ENCODE measurements at regions not wholly inside any gene's neighbourhood (a gene's known extent, or its start where the extent isn't known, plus 50 kb on each side); places are given as distances from the start of the nearest gene placed in this dataset.

- Histone ChIP-seq H3F3A (ENCODE audit: insufficient read depth) (no peaks in the 10 kb centered on the region), H4K20me1 (ENCODE audit: low read depth, low read length) (no peaks in the 10 kb centered on the region), H3K4me2 (ENCODE audit: low read depth, low read length, poor library complexity, severe bottlenecking) (no peak overlapping the region), H3K79me2 (ENCODE audit: insufficient read depth, low read length) (no peaks in the 10 kb centered on the region), H3K9ac (ENCODE audit: low read length) (no peak overlapping the region), H3K36me3 (ENCODE audit: low read length) (no peaks in the 10 kb centered on the region), H3K4me3 (ENCODE audit: insufficient read depth, low read length, poor library complexity, severe bottlenecking) (no peak overlapping the region), H3K9me3 (ENCODE audit: insufficient read depth, low read length) (no peaks in the 10 kb centered on the region), H3K9me2 (replicated peaks; ENCODE audit: insufficient read depth, low read length) (no peaks in the 10 kb centered on the region), H2AFZ (ENCODE audit: low read depth, low read length, severe bottlenecking) (no peak overlapping the region), H3K27me3 (ENCODE audit: low read length) (no peaks in the 10 kb centered on the region), H3K27ac (ENCODE audit: low read depth, low read length) (no peak overlapping the region)
- TF ChIP-seq, protein P1, sequence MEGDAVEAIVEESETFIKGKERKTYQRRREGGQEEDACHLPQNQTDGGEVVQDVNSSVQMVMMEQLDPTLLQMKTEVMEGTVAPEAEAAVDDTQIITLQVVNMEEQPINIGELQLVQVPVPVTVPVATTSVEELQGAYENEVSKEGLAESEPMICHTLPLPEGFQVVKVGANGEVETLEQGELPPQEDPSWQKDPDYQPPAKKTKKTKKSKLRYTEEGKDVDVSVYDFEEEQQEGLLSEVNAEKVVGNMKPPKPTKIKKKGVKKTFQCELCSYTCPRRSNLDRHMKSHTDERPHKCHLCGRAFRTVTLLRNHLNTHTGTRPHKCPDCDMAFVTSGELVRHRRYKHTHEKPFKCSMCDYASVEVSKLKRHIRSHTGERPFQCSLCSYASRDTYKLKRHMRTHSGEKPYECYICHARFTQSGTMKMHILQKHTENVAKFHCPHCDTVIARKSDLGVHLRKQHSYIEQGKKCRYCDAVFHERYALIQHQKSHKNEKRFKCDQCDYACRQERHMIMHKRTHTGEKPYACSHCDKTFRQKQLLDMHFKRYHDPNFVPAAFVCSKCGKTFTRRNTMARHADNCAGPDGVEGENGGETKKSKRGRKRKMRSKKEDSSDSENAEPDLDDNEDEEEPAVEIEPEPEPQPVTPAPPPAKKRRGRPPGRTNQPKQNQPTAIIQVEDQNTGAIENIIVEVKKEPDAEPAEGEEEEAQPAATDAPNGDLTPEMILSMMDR (IDR thresholded peaks at IDR 0.05; ENCODE audit: insufficient read depth, low read length, poor library complexity, severe bottlenecking): no peak
- no peak for TF ChIP-seq EZH2phosphoT487 (conservative IDR thresholded peaks at IDR 0.05; ENCODE audit: low read length)
Observed at GRCh38 chr5:114565871-114566270, 204.0 kb downstream of the KCNN2 start.

DNA sequence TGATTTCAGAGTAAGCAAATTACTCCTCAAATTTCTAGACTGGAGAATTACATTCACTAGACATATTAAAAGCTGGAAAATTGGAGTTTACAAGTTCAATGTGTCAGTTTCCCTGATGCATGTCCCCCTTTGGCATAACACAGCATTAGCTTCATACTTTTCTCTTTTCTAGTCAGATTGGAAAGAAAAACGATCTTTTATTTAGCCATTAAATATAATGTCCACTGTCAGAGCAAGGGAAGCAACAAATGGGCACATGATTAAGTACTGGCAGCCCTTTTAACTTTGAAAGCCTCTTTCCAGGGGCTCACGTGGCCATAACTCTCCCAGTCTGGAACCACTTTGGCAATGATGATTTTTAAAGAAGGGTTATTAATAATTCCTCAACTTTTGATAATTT is 203.3 kb downstream of the KCNN2 start:
- Histone ChIP-seq H4K20me1 (ENCODE audit: low read depth, low read length) (no peaks in the 10 kb centered on the region), H3K36me3 (ENCODE audit: low read length) (no peaks in the 10 kb centered on the region), H3K4me3 (ENCODE audit: insufficient read depth, low read length, poor library complexity, severe bottlenecking) (no peak overlapping the region), H3F3A (ENCODE audit: insufficient read depth) (no peaks in the 10 kb centered on the region), H3K9me2 (replicated peaks; ENCODE audit: insufficient read depth, low read length) (no peaks in the 10 kb centered on the region), H3K9ac (ENCODE audit: low read length) (no peak overlapping the region), H3K9me3 (ENCODE audit: insufficient read depth, low read length) (no peaks in the 10 kb centered on the region), H3K4me2 (ENCODE audit: low read depth, low read length, poor library complexity, severe bottlenecking) (no peak overlapping the region), H3K27ac (ENCODE audit: low read depth, low read length) (no peak overlapping the region), H3K27me3 (ENCODE audit: low read length) (no peaks in the 10 kb centered on the region), H2AFZ (ENCODE audit: low read depth, low read length, severe bottlenecking) (no peak overlapping the region), H3K79me2 (ENCODE audit: insufficient read depth, low read length) (no peaks in the 10 kb centered on the region)
- TF ChIP-seq, protein P1 (IDR thresholded peaks at IDR 0.05; ENCODE audit: insufficient read depth, low read length, poor library complexity, severe bottlenecking): no peak
- no peak for TF ChIP-seq EZH2phosphoT487 (conservative IDR thresholded peaks at IDR 0.05; ENCODE audit: low read length)

DNA sequence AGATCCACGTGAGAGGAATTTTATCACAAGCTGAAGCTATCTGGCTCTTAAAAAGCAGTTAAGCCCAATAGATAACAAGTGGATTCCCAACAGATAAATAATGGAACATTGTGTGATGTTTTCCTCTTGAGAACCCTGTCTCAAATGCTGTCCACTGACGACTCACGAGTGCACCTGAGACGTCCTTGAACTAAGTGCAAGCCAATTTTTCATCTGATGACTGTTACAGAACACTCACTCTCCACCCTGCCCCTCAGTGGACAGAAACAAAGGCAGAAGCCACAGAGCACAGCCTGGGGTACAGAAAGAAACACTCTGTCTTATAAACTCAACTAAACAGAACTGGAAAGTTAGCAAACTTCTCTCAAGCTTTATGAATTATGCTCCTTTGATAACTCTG is 199.5 kb downstream of the KCNN2 start:
- H3K27me3 ChIP-seq (ENCODE audit: low read length): no peaks in the 10 kb centered on the region
- TF ChIP-seq EZH2phosphoT487 (conservative IDR thresholded peaks at IDR 0.05; ENCODE audit: low read length): no peak
- TF ChIP-seq, protein P1 (IDR thresholded peaks at IDR 0.05; ENCODE audit: insufficient read depth, low read length, poor library complexity, severe bottlenecking): no peak

More for the DNA sequence above, 199.5 kb downstream of the KCNN2 start:
- H3F3A ChIP-seq (ENCODE audit: insufficient read depth): no peaks in the 10 kb centered on the region
- no peak overlapping the region for H3K9ac ChIP-seq (ENCODE audit: low read length)
- H4K20me1 ChIP-seq (ENCODE audit: low read depth, low read length): no peaks in the 10 kb centered on the region
- H3K9me3 ChIP-seq (ENCODE audit: insufficient read depth, low read length): no peaks in the 10 kb centered on the region
- H2AFZ ChIP-seq (ENCODE audit: low read depth, low read length, severe bottlenecking): no peak overlapping the region
- no peak overlapping the region for H3K27ac ChIP-seq (ENCODE audit: low read depth, low read length)
- H3K9me2 ChIP-seq (replicated peaks; ENCODE audit: insufficient read depth, low read length): no peaks in the 10 kb centered on the region
- no peaks in the 10 kb centered on the region for H3K79me2 ChIP-seq (ENCODE audit: insufficient read depth, low read length)
- no peaks in the 10 kb centered on the region for H3K36me3 ChIP-seq (ENCODE audit: low read length)
- H3K4me3 ChIP-seq (ENCODE audit: insufficient read depth, low read length, poor library complexity, severe bottlenecking): no peak overlapping the region
- H3K4me2 ChIP-seq (ENCODE audit: low read depth, low read length, poor library complexity, severe bottlenecking): no peak overlapping the region

Measured in SU-DHL-6 (cell line).